Stomach smooth muscle (tissue), 2 donors: ENCODE measurements at regions not wholly inside any gene's neighbourhood (a gene's known extent, or its start where the extent isn't known, plus 50 kb on each side); places are given as distances from the start of the nearest gene placed in this dataset.

Experiments used
- H3K27ac ChIP-seq: one replicate; pipeline ENCODE4 v1.7.0; 2013; ENCODE audit warnings: mild to moderate bottlenecking, low read length, inconsistent platforms
- H3K27me3 ChIP-seq, 2 donors: one replicate each; pipeline ENCODE4 v1.7.0; 2013; ENCODE audit warnings: low read length in 2 of 2; ENCODE audit not compliant: insufficient read depth in 2 of 2, control insufficient read depth in 1 of 2
- H3K36me3 ChIP-seq, 2 donors: one replicate each; pipeline ENCODE4 v1.7.0; 2013; ENCODE audit warnings: low read length in 2 of 2; ENCODE audit not compliant: control insufficient read depth in 2 of 2, insufficient read depth in 2 of 2
- H3K4me1 ChIP-seq: one replicate; pipeline ENCODE4 v1.7.0; 2013; ENCODE audit warnings: low read length; ENCODE audit not compliant: control insufficient read depth, insufficient read depth
- H3K4me3 ChIP-seq, 2 donors: one replicate each; pipeline ENCODE4 v1.7.0; 2013; ENCODE audit warnings: low read length in 2 of 2
- H3K9ac ChIP-seq, 2 donors: one replicate each; pipeline ENCODE4 v1.7.0; 2013; ENCODE audit warnings: low read length in 2 of 2, mild to moderate bottlenecking in 1 of 2
- H3K9me3 ChIP-seq, 2 donors: one replicate each; pipeline ENCODE4 v1.7.0; 2013; ENCODE audit warnings: low read length in 2 of 2; ENCODE audit not compliant: control insufficient read depth in 2 of 2
- donor health status: healthy.
- donor health status: Pancreatic carcinoma.

DNA sequence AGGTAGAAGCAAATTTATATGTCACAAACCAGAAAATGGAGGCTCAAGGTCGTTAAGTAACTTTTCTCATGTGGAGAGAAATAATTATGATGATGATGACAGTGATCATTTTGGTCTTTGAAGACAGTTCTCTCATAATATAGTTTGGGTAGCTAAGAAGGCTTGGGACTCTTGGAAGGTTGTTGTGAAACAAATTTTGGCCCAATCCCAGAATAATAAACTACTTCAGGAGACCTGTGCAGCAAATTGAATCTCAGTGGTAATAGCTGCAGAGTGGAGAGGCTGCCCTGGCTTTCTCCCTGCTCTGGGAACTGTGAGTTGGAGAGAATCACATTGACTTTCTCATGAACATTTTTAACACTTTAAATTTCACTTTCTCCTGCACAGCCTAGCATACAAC is 217.2 kb upstream of the BOD1L1 start:
- H3K27me3 ChIP-seq, result no peaks in the 10 kb centered on the region
- H3K9me3 ChIP-seq, result no peaks in the 10 kb centered on the region
- no peaks in the 10 kb centered on the region for H3K4me1 ChIP-seq
- H3K9ac ChIP-seq, result no peak overlapping the region
- H3K36me3 ChIP-seq, result no peaks in the 10 kb centered on the region
- no peak overlapping the region for H3K4me3 ChIP-seq
- H3K27ac ChIP-seq, result no peak overlapping the region

DNA sequence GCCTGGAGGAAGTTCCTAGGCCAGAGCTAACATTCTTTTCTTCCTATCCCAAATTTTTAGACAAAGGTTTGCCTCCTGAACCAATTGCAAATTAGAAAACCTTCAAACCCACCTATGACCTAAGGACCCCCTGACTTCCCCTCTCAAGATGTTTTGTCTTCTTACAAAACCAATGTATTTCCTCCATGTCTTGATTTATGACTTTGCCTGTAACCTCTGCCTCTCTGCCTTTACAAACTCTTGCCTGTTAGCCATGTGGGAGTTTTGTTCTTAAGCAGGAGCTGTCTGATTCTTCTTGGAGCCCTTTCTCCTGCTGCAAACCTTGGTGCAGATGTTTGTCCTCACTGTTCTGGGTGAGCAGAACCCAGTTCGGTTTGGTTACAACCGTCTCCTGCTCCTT is 222.3 kb upstream of the BOD1L1 start:
- H3K27me3 ChIP-seq, result no peaks in the 10 kb centered on the region
- no peak overlapping the region for H3K4me3 ChIP-seq
- no peaks in the 10 kb centered on the region for H3K9me3 ChIP-seq
- no peaks in the 10 kb centered on the region for H3K36me3 ChIP-seq
- H3K27ac ChIP-seq, result no peak overlapping the region
- H3K4me1 ChIP-seq, result no peaks in the 10 kb centered on the region
- no peak overlapping the region for H3K9ac ChIP-seq

- Histone ChIP-seq H3K4me1 (no peaks in the 10 kb centered on the region), H3K9me3 (peaks cover 0 to under 1% of the 10 kb centered on the region in 2 donors), H3K27me3 (no peaks in the 10 kb centered on the region), H3K4me3 (no peak overlapping the region), H3K36me3 (no peaks in the 10 kb centered on the region), H3K9ac (no peak overlapping the region), H3K27ac (no peak overlapping the region)
Measured at GRCh38 chr4:13851085-13851940, 223.8 kb upstream of the BOD1L1 start.

GRCh38 chr4:13852411-13852810 is 224.9 kb upstream of the BOD1L1 start:
- Histone ChIP-seq H3K9ac (no peak overlapping the region), H3K4me1 (no peaks in the 10 kb centered on the region), H3K27ac (no peak overlapping the region), H3K27me3 (no peaks in the 10 kb centered on the region), H3K4me3 (no peak overlapping the region), H3K9me3 (peaks cover 0 to 3% of the 10 kb centered on the region in 2 donors), H3K36me3 (no peaks in the 10 kb centered on the region)

DNA sequence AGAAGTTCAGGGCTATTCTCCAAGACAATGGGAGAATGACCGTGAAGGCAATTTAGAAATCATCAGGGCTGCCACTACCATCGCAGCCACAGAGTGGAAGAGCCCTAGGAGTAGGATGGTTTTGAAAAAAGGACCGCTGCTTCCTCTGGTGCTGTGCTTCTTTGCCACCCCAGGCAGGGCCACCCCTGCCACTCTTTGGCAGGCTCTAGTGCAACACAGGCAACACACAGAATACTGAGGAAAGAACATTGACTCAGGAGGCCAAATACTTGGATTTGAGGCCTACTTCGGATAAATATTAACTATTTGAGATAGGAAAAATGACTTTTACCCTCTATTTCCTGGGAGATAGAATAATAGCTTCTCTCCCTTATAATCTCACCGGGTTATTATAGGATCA is 228.9 kb upstream of the BOD1L1 start:
- Histone ChIP-seq H3K4me1 (no peaks in the 10 kb centered on the region), H3K9me3 (peaks cover 0 to 3% of the 10 kb centered on the region in 2 donors), H3K36me3 (no peaks in the 10 kb centered on the region), H3K27ac (no peak overlapping the region), H3K27me3 (no peaks in the 10 kb centered on the region), H3K4me3 (no peak overlapping the region), H3K9ac (no peak overlapping the region)

GRCh38 chr4:13857397-13857796 is 229.9 kb upstream of the BOD1L1 start:
- no peaks in the 10 kb centered on the region for H3K4me1 ChIP-seq
- no peak overlapping the region for H3K4me3 ChIP-seq
- H3K9me3 ChIP-seq, result peaks cover 0 to 3% of the 10 kb centered on the region in 2 donors

GRCh38 chr4:13857800-13858199 is 230.3 kb upstream of the BOD1L1 start:
- Histone ChIP-seq H3K27me3 (no peaks in the 10 kb centered on the region), H3K9me3 (peaks cover 0 to 3% of the 10 kb centered on the region in 2 donors), H3K9ac (no peak overlapping the region), H3K36me3 (no peaks in the 10 kb centered on the region), H3K27ac (no peak overlapping the region), H3K4me1 (no peaks in the 10 kb centered on the region), H3K4me3 (no peak overlapping the region)

More at GRCh38 chr4:13857397-13857796, 229.9 kb upstream of the BOD1L1 start:
- no peaks in the 10 kb centered on the region for H3K27me3 ChIP-seq
- H3K9ac ChIP-seq, result no peak overlapping the region
- no peak overlapping the region for H3K27ac ChIP-seq
- no peaks in the 10 kb centered on the region for H3K36me3 ChIP-seq

DNA sequence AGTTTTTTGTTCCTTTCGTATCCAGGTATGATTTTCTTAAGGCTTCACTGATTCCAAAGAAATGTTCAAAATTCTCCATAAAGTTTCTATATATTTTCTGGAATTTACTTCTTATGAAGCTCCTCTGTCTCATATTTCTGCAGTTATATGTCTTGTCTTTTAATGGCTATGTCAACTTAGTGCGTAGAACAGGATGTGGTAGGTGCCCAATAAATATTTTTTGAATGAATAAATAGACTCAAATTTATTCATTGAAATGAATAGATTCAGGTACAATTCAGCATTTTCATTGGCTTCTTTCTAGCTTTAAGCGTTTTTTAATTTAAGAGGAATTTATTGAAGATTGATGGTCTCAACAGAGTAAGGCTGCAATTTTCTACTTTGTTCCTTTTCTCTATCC is 231.9 kb upstream of the BOD1L1 start:
- Histone ChIP-seq H3K27ac (no peak overlapping the region), H3K27me3 (no peaks in the 10 kb centered on the region), H3K9ac (no peak overlapping the region), H3K4me3 (no peak overlapping the region), H3K4me1 (no peaks in the 10 kb centered on the region), H3K9me3 (peaks cover 0 to 5% of the 10 kb centered on the region in 2 donors), H3K36me3 (no peaks in the 10 kb centered on the region)

DNA sequence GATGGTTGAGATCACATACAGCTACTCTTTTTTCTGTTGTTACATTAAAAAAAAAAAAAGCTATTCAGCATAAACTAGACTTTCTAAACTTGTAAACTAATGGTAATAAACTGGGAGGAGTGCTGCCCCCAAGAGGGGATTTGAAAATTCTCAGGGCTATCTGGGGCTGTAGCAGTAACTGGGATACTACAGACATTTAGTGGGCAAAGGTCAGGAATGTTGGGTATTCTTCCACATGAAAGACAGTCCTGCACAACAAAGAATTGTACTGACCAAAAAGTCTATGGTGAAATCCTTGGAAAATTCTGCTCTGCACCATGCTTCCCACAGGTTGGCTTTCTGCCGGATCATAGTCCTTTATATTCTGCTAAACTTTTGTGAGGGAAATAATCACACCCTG is 232.6 kb upstream of the BOD1L1 start:
- Histone ChIP-seq H3K36me3 (no peaks in the 10 kb centered on the region), H3K27me3 (no peaks in the 10 kb centered on the region), H3K9me3 (peaks cover 0 to 5% of the 10 kb centered on the region in 2 donors), H3K4me1 (no peaks in the 10 kb centered on the region), H3K4me3 (no peak overlapping the region), H3K27ac (no peak overlapping the region), H3K9ac (no peak overlapping the region)

DNA sequence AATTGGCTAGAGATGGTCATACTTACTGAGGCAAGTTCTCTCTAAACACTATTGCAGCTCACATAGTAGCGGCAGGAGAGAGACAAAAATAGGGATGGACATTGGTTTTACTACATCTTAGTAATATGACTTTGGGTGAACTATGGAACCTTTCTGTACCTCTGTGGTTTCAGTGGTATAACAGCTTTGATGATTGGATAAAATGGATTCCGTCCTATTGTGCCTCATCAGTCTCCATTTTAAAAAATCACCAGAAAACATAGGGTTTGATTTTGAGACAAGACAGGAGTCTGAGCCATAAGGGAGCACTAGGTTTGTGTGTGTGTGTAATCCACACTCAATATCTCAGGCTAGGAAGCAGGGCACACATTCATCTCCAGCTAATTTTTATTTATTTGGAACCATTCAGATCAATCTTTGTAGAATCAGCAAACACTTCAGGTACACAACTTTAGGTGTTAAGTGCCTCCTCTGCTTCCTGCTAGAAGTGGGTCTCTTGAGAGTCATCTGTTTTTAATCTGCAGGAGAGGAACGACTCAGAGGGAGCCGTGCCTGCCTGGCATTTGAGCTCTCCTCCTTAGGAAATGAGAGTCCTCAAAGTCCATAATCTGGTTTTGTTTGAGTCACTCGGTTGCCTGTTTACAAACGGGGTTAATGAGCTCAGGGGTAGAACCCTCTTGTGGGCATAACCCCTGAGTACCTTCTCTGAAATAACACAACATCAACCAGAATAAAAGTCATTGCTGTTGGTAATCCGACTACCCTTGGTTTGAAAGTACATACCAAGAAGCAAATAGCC is 238.5 kb upstream of the BOD1L1 start:
- Histone ChIP-seq H3K4me3 (no peak overlapping the region), H3K9me3 (peaks cover 0 to 2% of the 10 kb centered on the region in 2 donors), H3K27me3 (no peaks in the 10 kb centered on the region), H3K36me3 (no peaks in the 10 kb centered on the region), H3K27ac (no peak overlapping the region), H3K4me1 (no peaks in the 10 kb centered on the region), H3K9ac (no peak overlapping the region)

DNA sequence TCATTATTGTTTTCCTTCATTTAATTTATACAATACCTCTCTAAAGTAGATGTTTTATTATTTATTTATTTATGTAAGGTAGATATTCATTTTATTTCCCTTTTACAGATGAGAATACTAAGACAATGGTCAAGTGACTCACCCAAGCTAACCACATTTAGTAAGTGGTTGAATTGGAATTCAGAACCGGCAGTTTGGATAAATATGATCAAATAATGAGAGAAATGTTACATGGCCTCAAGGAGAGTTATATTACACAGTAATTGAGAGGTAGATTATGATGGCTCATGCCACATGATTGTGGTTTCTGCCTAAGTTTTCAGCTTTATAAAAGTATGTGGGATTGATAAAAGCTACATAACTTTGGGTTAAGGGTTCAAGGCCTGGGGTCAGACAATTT is 239.4 kb upstream of the BOD1L1 start:
- no peak overlapping the region for H3K4me3 ChIP-seq
- H3K9ac ChIP-seq, result no peak overlapping the region
- peaks cover 0 to 2% of the 10 kb centered on the region in 2 donors for H3K9me3 ChIP-seq
- H3K36me3 ChIP-seq, result no peaks in the 10 kb centered on the region
- H3K4me1 ChIP-seq, result no peaks in the 10 kb centered on the region
- no peaks in the 10 kb centered on the region for H3K27me3 ChIP-seq
- no peak overlapping the region for H3K27ac ChIP-seq
